Colonic mucosa (tissue), 4 donors: ENCODE measurements at regions not wholly inside any gene's neighbourhood (a gene's known extent, or its start where the extent isn't known, plus 50 kb on each side); places are given as distances from the start of the nearest gene placed in this dataset.

ENCODE experiments used
- DNase-seq: peaks from one replicate; pipeline ENCODE4 v3.0.0-alpha.2; 2020
- H3K27ac ChIP-seq: fragments of 200-600 bp; one replicate; pipeline ENCODE4 v1.8.0; 2021
- H3K27me3 ChIP-seq: fragments of 200-600 bp; one replicate; pipeline ENCODE4 v1.8.0; 2021
- H3K36me3 ChIP-seq: fragments of 200-600 bp; one replicate; pipeline ENCODE4 v1.8.0; 2021
- H3K4me1 ChIP-seq: fragments of 200-600 bp; one replicate; pipeline ENCODE4 v1.8.0; 2021; ENCODE audit warnings: mild to moderate bottlenecking
- H3K4me3 ChIP-seq: fragments of 200-600 bp; one replicate; pipeline ENCODE4 v1.8.0; 2021
- H3K9ac ChIP-seq, 2 donors: one replicate each; pipeline ENCODE4 v1.7.0; 2013; ENCODE audit warnings: control low read depth in 2 of 2, low read depth in 2 of 2, low read length in 2 of 2
- H3K9me3 ChIP-seq: fragments of 200-600 bp; one replicate; pipeline ENCODE4 v1.8.0; 2021
- intact Hi-C: fragments of 100-400 bp; cut with DNase I; formaldehyde crosslinking; loops from one replicate; pipeline ENCODE4 v1.14.1; 2022
- TF ChIP-seq, protein P1 (sequence below): fragments of 200-600 bp; IDR thresholded peaks from one replicate; pipeline ENCODE4 v1.8.0; 2022; ENCODE audit warnings: antibody characterized with exemption, mild to moderate bottlenecking
- donor health status: healthy.
- donor health status: DM: no; HTN: no; CAD: no.
- donor health status: DM: no; HTN: no; CAD: no.

GRCh38 chr5:27900761-27901160 is 862.4 kb upstream of the CDH9 start:
- H3K9me3 ChIP-seq, result no peaks in the 10 kb centered on the region
- no peak for DNase-seq
- H3K27ac ChIP-seq, result no peak overlapping the region
- intact Hi-C loops, result no loop called here
- no peaks in the 10 kb centered on the region for H3K4me1 ChIP-seq
- TF ChIP-seq, protein P1, sequence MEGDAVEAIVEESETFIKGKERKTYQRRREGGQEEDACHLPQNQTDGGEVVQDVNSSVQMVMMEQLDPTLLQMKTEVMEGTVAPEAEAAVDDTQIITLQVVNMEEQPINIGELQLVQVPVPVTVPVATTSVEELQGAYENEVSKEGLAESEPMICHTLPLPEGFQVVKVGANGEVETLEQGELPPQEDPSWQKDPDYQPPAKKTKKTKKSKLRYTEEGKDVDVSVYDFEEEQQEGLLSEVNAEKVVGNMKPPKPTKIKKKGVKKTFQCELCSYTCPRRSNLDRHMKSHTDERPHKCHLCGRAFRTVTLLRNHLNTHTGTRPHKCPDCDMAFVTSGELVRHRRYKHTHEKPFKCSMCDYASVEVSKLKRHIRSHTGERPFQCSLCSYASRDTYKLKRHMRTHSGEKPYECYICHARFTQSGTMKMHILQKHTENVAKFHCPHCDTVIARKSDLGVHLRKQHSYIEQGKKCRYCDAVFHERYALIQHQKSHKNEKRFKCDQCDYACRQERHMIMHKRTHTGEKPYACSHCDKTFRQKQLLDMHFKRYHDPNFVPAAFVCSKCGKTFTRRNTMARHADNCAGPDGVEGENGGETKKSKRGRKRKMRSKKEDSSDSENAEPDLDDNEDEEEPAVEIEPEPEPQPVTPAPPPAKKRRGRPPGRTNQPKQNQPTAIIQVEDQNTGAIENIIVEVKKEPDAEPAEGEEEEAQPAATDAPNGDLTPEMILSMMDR, result no peak
- H3K27me3 ChIP-seq, result no peaks in the 10 kb centered on the region
- no peak overlapping the region for H3K4me3 ChIP-seq
- no peaks in the 10 kb centered on the region for H3K36me3 ChIP-seq
- H3K9ac ChIP-seq, result no peak overlapping the region

- DNase-seq, result no peak
- H3K4me1 ChIP-seq, result no peaks in the 10 kb centered on the region
- TF ChIP-seq, protein P1, result no peak
- H3K4me3 ChIP-seq, result no peak overlapping the region
- intact Hi-C loops, result no loop called here
- no peaks in the 10 kb centered on the region for H3K36me3 ChIP-seq
- no peak overlapping the region for H3K9ac ChIP-seq
- no peaks in the 10 kb centered on the region for H3K27me3 ChIP-seq
- H3K9me3 ChIP-seq, result no peaks in the 10 kb centered on the region
- H3K27ac ChIP-seq, result no peak overlapping the region
Observed at GRCh38 chr5:27876071-27876470, 837.7 kb upstream of the CDH9 start.

GRCh38 chr5:27875148-27875547 is 836.8 kb upstream of the CDH9 start:
- no peak for DNase-seq
- Histone ChIP-seq H3K4me1 (no peaks in the 10 kb centered on the region), H3K36me3 (no peaks in the 10 kb centered on the region), H3K9ac (no peak overlapping the region), H3K27me3 (no peaks in the 10 kb centered on the region), H3K4me3 (no peak overlapping the region), H3K9me3 (no peaks in the 10 kb centered on the region), H3K27ac (no peak overlapping the region)
- TF ChIP-seq, protein P1, result no peak
- intact Hi-C loops, result no loop called here

DNA sequence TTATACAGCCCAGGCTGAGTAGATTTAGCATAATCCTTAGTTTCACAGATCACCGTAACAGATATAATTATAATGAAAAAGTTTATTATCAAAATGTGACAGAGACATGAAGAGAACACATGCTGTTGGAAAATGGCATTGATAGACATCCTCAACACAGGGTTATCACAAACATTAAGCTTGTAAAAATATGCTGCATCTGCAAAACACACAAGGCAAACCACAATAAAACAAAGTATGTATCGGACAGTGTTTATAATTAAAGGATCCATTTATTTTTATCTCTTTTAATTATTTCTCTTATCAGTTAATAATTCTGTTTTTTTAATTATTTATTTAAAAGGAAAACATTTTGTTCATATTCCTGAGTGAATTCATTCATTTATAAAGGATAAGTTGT is 829.9 kb upstream of the CDH9 start:
- no peaks in the 10 kb centered on the region for H3K36me3 ChIP-seq
- H3K27me3 ChIP-seq, result no peaks in the 10 kb centered on the region
- intact Hi-C loops, result no loop called here
- TF ChIP-seq, protein P1, result no peak
- no peaks in the 10 kb centered on the region for H3K4me1 ChIP-seq
- H3K4me3 ChIP-seq, result no peak overlapping the region
- no peak overlapping the region for H3K9ac ChIP-seq
- DNase-seq, result no peak
- no peak overlapping the region for H3K27ac ChIP-seq
- no peaks in the 10 kb centered on the region for H3K9me3 ChIP-seq

DNA sequence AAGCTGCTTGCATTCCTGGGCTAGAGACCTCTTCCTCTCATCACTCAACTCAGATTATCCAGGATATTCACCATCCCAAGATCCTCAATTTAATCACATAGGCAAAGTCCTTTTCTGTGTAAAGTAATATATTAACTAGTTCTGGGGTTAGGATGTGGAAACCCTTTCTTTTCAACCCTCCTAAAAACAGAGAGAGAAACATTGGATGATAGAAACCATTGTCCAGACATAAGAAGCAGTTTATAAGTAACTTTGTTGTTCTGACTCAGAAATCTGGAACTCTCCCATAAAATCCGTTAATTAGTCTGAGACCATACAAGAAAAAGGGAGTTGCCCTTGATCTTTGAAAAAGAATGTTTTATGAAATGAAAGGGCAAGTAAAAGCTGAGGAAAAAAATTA is 817.1 kb upstream of the CDH9 start:
- no peak for DNase-seq
- H3K9ac ChIP-seq, result no peak overlapping the region
- H3K4me1 ChIP-seq, result no peaks in the 10 kb centered on the region
- no peaks in the 10 kb centered on the region for H3K27me3 ChIP-seq
- intact Hi-C loops, result no loop called here
- H3K4me3 ChIP-seq, result no peak overlapping the region
- TF ChIP-seq, protein P1, result no peak
- no peaks in the 10 kb centered on the region for H3K9me3 ChIP-seq
- no peak overlapping the region for H3K27ac ChIP-seq
- H3K36me3 ChIP-seq, result no peaks in the 10 kb centered on the region
